ENCODE measurements at regions not wholly inside any gene's neighbourhood (a gene's known extent, or its start where the extent isn't known, plus 50 kb on each side); places are given as distances from the start of the nearest gene placed in this dataset.

DNA sequence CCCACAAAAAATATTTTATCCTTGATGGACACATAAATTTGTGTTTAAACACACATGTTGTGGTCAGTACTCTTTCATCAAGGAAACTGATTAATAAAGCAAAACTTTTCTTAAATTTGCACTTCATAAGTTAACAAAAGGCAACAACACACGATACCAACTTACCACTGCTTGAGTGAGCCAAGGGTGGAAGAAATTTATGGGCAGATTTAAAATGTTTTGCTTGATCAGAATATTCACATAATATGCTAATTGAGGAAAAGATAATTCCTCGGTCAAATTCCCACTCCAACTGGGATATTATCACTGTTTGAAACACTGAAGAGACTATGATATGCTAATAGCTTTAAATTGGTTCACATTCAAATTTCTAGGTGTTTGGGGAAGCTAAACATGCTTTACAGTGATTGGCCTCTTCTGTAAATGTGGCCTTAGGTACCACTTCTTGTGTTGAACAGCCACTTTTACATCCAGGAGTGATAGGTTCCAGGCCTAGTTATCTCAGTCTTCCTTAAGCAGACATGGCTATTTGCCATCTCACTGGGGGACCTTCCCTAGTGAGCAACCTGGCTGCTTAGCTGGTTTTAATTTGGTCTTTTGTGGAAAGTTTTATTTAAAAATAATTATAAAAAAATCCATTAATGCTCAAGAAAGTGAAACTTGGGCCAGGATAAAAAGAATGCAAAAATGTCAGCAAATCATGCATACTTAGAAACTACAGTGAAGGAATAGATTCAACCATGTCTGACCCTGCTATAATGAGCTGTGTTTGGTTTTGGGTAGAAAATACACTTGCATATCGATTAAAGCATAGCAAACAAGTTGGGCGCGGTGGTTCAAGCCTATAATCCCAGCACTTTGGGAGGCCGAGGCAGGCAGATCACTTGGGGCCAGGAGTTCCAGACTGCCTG, 221.2 kb upstream of the MAP3K7 start:
- no peak for DNase-seq

DNA sequence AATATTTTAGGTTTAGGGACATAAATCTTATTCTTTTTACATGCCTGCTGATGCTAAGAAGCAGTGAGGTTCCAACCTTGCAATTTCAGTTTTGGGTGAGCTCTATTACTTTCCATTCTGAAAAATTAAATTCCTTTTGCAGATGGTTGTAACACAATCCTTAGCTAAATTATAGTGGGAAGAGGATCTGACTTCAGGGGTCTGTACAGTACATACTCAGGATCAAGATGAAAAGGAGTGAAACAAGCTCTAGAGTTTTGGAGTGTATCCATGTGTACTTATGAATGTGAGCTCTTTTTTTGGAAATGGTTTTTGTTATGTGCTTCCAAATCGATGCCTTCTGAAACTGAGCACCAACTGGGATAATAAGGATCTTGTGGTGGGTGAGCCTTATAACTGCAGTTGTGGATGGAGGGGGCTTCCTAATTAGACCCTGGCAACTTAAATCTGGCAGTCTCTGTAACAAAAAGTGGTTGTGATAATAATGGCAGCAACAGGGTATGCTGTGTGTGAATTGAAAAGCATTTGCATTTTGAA, 218.8 kb upstream of the MAP3K7 start:
- DNase-seq: no peak

DNA sequence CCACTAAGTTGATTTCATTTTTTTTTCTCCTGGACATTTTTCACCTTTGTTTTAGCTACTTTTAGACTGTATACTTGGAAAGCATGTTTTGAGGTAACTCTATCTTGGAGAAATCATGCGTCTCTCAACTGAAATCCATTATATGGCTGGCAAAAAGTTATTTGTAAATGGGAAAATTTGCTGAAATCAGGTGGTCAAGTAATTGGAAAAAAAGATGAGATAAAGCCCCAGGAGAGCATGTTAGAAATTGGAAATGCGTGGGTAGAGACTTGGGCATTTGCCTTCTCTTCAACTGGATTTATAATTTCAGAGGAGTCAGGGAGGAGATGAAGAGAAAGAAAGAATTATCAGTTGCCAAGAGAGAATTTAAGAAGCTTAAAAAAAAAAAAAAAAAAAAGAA, 217.1 kb upstream of the MAP3K7 start:
- no peak for DNase-seq

DNA sequence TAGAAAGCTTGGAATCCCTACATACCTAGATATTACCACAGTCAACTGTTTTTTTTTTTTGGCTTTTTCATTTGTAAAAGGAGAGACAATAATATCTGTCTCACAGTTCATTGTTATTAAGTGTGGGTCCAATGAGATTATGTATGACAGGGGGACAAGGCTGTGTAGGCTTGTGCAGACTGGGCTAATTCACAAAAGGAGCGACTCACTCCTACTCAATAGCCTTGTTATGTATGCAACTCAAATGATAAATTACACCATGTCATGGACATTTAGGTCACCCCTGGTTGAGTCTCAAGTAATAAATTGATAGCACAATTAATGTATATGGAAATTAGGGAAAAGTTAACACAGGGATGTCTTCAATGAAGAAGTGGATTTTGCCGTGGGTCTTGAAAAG, 208.2 kb upstream of the MAP3K7 start:
- DNase-seq: no peak

DNA sequence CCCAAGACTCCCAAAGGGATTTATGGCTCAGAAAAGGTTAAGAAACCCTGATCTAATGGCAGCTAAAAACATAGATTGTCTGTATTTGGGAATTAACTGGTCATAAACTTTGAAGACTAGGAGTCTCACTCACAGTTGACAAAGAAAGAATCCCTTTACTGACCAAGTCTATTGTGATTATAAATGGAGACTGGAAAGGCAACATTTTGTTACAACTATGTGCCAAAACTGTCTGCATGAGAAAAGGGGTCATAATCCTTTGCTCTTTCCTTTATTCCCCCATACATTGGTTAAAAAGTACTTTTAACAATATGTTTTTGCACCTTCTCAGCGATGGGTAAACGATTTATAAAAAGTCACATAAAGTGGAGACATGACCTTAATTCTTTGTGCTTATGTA, 206.9 kb upstream of the MAP3K7 start:
- no peak for DNase-seq

DNA sequence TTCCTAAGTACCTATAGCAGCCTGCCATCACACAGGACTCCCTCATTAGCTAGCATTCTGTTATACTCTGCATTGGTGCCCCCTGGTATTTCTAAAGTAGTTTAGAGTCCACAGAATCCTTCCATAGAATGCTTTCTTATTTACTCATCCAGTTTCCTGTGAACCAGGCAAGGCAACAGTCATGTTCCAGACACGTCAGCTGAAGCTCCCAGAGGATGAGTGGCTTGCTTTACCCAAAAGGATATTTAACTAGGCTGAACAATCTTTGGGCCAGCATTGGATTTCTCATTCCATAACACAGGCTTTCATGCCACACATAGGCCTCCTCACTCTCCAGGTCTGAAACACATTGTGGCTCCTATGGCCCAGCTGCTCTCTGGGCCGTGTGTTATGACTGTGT, 203.8 kb upstream of the MAP3K7 start:
- no peak for DNase-seq

DNA sequence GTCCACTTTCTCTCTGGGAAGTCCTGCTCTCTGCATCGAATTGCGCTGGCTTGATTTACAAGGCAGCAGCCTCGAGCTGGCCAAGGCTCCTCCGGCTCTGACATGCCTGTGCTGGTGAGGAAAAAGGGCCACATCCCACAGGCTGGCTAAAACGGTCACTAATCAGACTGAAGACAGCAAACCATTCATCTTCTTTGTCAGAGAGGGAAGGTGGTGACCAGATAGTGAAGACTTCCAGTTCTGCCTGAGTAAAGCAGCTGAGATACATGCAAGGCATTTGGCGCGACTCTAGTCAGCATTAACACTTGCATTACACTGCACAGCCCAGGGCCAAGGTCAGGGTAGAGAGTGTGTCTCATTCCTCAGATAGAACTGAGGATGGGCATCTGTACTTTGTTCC, 203.2 kb upstream of the MAP3K7 start:
- no peak for DNase-seq

DNA sequence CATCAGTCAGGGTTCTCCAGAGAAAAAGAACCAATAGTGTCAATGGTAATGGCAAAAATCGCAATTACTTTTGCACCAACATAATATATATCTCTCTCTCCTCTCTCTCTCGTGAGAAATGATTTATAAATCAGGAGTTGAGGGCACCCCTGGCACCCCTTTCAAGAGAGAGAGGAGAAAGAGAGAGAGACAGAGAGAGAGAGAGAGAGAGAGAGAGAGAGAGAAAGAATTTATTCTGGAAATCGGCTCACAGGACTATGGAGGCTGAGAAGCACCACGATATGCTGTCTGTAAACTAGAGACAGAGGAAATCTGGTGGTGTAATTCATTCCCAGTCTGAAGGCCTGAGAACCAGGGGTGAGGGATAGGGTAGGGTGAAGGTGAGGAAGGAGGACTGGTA, 201.9 kb upstream of the MAP3K7 start:
- no peak for DNase-seq

DNA sequence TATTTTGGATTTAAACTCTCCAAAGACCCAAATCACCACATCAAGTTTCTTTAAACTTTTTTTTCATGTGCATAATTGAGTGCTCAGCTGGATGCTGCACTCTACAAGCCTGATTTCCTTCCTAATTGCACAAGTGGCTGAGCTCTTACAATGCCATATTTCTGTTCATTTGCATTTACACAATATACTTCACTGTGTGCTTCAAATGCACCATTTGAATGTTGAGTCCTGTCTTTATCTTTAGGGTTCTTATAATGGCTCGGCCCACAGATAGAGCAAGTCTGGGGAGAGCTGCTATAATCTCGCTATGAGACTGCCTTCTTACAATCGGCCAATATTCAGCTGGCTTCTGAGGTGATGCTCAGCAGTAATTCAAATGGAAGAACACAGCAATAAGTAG, 200.6 kb upstream of the MAP3K7 start:
- no peak for DNase-seq

DNA sequence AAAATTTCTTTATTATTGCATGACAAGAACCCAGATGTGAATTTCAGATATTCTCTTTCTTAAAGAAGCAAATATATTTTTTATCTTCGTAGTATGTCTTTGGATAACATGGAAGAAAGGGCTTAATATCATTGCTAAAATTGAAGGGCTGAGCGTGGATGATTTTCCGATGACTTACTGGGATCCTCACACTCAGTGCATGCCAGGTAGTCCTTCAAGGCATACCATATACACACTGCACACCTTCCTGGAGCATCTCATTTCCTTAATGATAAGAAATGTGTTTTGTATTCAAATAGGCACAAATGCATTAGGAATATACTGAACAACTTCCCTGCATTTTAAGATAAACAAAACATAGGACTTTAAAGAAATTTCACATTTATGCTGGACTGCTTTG, 193.9 kb upstream of the MAP3K7 start:
- DNase-seq: no peak

DNA sequence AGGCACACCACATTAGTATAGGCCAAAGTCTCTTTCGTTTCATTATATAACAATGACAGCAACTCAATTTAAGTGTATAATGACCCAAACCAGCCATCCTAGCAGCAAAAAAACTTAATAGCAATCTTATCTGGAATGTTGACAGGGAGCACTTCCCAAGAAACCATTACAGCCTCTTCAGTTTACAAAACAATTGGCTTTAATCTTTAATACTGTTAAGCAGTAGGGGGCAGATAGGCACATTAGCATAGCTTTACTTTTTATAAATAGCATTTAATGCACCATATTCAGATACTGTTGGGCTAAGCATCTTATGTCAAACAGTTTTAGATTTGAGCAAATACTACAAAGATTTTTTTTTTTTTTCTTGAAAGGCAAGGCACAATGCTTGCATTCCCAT, 193.3 kb upstream of the MAP3K7 start:
- no peak for DNase-seq

DNA sequence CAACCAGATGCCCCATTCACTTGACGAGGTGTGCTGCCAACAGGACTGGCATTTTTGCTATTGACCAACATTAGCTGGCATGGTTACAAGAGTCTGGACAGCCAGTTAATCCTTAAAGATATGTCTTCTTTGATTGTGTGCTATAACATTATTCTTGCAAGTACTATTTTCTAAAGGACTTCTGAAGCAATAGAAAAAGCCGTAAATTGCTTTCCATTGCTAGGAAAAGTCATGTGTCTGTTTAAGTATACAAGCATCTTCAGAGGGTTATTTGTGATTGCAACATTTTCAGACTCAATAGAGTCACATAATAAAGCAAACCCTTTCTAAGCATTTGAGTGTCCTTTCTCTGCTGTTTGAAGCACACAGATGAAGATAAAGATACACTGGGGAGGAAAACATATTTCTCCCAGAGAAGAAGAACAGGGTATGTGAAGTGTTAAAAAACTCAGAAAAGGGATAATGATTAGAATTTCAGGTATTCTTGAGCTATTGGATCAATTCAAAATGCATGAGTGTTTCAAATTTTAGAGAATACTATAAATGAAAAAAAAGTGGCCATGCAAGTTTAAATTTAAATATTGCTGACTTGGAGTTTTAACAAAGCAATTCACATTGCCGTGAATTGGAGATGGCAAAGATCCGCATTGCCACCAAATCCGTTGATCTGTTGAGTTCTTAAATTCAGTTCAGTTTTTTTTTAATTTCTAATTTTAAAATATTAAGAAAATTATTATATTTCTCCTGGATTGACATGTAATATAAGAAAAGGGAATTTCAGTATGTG, 191.7 kb upstream of the MAP3K7 start:
- no peak for DNase-seq

DNA sequence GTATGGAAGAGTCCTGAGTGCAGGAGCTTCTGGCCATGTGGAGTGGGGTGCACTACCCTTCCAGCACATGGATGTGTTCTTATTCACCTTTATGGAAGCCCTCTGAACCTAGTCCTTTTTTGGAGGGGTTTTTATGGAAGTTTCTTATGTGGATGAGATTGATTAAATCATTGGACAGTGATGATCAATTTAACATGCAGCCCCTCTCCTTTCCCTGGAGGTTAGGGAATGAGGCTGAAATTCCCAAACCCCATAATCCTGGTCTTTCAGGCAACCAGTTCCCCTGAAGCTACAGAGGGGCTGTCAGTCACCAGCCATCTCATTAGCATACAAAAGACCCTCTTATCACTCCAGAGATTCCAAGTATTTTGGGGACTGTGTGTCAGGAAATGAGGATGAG, 183.9 kb upstream of the MAP3K7 start:
- DNase-seq: no peak

DNA sequence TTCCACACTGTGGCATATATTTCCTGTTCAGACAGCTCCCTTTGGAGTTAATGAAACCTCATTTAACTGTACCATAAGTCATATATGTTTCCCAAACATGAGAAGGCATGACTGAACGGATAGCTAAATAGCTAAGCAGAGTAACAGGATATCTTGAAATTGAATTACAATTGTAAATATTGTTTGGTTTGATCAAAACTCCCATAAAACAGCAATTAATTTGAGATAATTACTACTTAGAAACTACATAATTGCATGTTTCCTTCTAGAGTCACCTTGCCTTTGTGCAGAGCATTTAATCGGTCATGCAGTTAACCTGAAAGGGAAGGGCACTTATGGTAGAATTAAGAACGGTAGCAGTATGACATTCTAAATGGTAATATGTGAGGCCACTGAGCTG, 179.0 kb upstream of the MAP3K7 start:
- no peak for DNase-seq

DNA sequence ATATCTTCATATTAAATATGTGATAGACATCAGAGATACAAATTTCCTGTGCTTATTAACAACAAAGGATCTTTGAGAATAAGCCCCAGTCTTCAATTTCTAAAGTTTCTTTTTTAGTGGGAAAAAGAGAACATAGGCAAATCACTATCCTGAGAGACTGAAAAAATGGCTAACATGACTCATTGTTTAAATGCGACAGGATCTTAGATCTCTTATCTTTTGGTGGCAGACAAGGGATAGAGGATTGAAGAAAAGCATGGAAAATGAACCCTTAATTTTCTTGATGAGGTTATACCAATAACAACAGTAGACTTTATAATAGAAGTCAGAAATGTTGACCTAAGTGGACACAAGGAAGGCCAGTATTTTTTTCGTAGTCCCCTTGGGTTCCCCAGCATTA, 178.6 kb upstream of the MAP3K7 start:
- DNase-seq: no peak

DNA sequence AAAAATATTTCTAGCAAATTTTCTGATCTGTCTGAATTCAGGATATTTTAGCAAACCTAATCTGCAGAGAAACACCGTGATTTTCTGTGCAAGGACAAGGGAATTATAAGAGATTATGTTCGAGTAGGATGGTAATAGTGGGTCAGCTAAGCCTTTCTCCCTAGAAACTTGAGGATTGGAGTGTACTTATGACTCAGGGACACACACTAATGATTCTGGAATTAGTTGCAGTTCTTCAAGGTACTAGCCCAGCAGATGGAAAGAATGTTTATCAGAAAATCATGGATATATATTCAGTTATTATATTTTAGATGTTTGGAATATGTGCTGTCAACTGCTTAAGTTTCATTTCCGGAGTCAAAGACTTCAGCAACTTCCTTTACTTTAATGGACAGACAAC, 177.1 kb upstream of the MAP3K7 start:
- no peak for DNase-seq

DNA sequence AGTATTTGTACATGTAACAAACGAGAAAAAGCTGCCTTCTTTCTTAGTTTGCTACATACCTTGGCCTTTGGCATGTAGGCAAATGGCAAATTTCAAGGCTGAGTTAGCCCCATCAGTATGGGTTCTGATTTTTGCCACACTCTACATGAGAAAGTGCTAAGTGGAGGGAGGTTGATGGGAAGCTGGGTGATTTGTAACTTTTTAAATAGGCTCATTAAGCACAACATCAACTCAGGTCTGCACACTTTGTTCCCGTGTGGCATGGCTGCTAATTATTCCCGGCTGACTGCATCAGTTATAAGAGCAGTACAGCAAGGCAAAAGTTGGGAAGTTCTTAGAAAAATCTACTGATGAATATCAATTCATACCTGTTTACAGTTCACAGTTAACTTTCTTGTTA, 172.8 kb upstream of the MAP3K7 start:
- DNase-seq: no peak

DNA sequence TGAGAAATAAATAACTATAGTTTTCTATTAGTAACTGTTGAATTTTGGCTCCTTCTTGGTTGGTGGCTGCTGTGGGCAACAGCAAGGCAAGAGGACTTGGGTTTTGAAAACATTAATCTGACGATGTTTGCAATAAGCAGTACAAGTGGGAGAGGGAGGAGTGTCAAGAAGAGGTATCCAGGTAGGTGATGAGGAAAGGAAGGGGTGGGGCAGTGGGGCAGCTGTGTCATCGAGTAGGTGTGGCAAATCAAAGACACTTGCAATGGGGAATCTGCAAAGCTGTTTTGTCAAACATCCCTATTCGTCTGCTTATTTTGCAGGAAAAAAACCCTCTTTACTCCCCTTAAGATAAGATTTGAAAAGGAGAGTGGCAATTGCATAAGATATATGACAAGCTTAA, 171.9 kb upstream of the MAP3K7 start:
- DNase-seq: no peak

DNA sequence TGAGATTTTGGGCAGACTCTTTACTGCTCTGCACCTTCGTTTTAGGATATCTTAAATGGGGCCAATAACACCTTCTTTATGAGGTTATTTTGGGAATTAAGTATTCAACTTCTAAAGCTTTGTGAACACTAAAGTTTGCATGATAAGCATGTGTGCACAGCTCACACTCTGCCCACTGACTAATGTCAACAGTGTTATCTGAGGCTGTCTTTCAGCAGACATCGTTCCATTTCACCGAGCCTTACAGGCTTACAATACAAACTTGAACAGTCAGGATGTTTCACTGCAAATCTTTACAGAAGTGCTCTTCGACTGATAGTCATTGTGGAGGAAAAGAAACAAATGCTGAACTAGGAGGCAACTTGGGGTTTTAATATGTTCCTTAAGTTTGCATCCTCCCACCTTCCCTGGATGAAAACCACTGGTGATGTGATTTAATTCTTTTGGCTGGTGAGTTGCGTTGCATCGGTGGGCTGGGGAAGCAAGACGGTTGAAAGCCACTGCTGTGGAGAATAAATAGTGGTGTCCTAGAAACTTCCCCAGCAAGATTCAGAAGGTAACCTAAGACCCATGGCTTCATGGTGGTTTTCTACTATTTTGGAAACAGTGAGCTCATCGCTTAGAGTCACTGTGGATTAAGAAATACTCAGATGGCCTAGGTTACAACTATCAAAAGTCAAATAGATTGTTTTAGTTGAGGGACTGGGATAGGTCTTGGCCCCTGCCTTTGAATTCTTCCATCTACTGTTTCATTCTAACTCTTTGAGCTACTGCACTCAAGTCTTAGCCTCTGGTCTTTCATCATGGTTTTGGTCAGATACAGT, 167.2 kb upstream of the MAP3K7 start:
- no peak for DNase-seq

DNA sequence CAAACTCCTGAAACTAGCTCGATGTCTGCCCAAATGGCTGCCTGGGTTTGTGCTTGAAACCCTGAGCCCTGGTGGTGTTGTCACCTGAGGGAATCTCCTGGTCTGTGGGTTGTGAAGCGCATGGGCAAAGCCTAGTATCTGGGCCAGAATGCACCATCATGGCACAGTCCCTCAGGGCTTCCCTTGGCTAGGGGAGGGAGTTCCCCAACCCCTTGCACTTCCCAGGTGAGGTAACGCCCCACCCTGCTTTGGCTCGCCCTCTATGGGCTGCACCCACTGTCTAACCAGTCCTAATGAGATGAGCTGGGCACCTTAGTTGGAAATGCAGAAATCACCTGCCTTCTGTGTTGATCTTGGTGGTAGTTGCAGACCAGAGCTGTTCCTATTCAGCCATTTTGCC, 152.9 kb upstream of the MAP3K7 start:
- DNase-seq: no peak

DNA sequence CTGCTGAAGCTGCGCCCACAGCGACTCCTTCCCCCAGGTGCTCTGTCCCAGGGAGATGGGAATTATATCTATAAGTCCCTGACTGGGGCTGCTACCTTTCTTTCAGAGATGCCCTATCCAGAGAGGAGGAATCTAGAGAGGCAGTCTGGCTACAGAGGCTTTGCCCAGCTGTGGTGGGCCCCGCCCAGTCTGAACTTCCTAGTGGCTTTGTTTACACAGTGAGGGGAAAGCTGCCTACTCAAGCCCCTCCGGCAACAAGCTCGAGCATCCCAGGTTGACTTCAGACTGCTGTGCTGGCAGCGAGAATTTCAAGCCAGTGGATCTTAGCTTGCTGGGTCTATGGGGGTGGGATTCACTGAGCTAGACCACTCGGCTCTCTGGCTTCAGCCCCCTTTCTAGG, 152.5 kb upstream of the MAP3K7 start:
- DNase-seq: no peak

DNA sequence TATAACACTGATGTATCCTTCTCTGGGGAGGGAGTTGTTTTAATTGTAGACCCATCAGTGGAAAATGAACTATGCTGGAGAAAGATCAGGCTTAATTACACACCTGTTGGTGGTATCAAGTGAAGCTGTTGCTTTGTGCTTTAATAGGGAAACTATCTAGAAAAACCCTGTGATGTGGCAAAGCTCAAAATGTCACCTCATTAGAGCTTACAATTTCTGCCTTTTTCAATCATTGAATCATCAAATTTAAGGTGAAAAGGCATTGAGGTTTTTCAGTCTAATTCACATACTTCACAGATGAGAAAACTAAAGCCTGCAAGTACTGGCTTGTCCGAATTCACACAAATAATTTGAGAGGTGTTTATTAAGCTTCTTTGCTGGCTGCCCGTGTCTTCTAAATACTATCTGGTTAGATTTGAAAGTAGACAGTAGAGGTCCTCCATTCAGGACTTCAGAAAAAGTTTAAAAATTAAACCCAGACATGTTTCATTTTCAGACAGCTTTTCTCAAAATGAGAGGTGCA, 143.3 kb upstream of the MAP3K7 start:
- no peak for DNase-seq

DNA sequence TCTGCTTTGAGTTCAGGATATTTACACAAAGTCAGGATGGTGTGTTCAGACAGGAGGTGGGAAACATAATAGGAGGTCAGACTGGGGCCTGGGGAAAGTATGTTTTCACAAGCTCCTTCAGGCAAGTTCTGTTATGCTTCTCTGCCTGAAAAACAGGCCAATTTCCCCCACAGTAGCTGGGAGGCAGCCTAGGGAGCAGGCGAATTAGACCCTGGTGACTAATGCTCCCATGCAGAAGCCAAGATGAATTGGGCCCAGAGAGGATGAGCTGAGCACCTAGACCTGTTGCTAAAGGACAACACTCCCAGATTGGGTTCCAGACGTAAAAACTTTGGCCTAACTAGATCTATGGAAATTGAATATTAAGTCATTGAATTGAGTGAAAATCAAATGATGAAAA, 142.2 kb upstream of the MAP3K7 start:
- no peak for DNase-seq
